ENCODE measurements at regions not wholly inside any gene's neighbourhood (a gene's known extent, or its start where the extent isn't known, plus 50 kb on each side); places are given as distances from the start of the nearest gene placed in this dataset.
"Not testable (repeated sequence)": the region's sequence is repeated elsewhere in the genome, so short reads cannot be mapped to it uniquely, and the experiment has no call there.

GRCh38 chr12:86730233-86730632, 474.0 kb upstream of the MGAT4C start:
- DNase-seq = no peak

DNA sequence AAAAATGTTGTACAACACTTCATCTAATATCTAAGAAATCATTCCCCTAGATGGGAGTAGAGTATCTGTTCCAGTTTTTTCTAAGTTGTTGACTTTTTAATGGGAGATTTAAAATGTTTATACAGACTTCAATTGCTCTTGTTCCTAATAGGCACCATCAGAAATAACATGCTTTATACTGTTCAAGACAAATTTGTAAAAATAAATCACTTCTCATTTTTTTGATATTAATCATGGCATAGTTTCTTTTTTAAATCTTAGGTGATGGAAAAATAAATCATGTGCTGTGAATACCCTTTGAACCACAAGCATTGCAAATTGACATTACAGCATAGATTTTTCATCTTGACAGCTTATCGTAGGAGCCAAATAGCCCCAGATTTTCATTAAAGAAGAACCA, 473.5 kb upstream of the MGAT4C start:
- no peak for DNase-seq

DNA sequence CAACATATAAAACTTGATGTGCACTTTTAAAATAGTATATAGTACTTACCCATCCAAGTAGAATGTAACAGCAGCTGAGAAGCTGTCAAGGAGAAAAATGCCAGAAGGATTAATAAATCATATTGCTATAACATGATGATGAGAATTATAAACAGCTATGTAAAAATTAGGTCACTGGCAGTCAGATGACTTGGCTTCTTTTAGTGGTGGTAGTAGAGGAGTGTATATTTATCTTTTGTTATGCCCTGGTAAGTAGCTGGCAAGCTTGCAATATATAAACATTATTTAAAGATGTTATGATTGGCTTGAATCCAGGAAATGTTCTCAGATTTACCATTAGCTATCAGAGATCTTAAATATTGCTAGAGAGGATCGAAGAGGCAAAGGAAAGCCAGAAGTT, 471.0 kb upstream of the MGAT4C start:
- no peak for DNase-seq

- DNase-seq = no peak
These were observed 468.5 kb upstream of the MGAT4C start for GRCh38 chr12:86724716-86725115.

DNA sequence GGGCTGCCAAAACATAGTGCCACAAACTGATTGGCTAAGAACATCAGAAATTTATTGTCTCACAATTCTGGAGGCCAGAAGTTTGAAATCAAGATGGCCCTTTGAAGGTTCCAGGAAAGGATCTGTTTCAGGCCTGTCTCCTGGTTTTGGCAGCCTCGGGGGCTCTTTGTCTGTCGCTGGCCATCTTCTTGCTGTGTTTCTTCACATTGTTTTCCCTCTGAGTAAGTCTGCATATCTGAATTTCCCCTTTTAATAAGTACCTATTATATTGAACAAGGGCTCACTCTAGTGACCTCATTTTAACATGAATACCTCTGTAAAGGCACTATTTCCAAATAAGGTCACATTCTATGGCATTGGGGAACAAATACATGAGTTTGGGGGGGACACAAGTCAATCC, 467.1 kb upstream of the MGAT4C start:
- no peak for DNase-seq

DNA sequence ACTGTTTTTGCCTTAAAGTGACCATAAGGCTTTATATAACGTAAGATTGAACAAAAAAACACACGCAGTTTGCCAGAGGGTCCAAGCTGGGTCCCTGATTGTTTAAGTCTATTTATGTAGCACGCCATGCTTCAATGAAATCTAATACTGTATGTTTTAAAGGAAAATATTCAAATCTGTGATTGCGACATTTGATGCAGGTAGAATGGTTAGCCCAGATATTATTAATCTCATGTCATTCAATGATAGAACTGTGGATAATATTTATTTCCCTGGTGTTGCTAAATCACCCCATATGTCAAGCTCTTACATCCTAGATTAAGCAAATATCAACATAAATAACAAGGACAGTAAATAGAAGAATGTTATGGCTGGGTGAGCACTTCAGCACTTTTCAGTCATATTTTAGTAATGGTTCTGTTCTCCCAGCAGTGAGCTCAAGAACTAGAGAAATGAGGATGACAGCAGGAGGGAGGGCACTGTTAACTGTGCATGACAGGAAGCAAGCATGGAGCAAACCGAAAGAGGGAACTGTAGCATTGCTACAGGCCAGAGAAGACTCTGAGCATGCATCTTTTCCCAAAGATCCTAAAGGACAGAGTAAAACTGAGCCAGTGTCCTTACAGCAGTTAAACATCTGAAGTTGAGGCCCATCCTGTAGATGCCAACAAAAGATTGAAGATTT, 465.7 kb upstream of the MGAT4C start:
- no peak for DNase-seq

- no peak for DNase-seq
These were observed 463.2 kb upstream of the MGAT4C start for GRCh38 chr12:86719381-86719780.

DNA sequence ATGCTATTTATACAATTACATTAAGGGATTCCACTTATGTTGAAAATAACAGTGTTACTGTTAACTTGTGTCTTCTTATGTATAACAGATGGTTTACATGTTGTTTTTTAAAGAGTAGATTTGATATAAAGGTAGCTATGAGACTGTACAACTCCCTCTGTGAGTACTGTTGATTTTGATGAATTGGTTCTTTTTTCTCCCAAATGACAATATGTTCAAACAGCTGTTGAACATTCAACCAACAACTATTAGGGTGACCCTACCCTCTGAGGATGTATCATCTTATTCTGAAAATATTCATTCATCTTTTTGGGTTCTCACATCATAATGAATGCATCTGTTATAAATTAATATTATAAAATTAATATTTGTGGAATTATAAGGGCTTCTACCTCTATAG, 456.9 kb upstream of the MGAT4C start:
- no peak for DNase-seq

DNA sequence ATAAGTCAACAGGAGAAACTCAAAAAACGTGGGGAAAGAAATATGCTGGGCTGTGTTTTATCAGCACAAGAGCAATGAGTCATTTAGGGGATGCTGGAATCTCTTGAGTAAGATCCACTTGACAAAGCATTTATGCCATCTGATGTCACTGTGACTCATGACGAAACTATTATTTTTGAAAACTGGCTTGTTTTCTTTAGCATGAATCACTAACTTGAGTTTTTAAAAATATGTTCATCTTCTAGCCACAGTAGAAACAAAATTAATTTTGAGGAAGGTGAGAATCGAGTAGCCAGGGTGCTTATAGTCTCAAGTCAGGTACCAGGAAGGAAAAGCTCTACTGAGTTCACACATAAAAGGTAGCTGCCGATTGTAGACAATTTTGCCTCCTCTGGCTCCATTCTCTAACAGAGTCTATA, 456.2 kb upstream of the MGAT4C start:
- DNase-seq = no peak

- no peak for DNase-seq
These were observed 455.5 kb upstream of the MGAT4C start for GRCh38 chr12:86711731-86712130.

GRCh38 chr12:86710109-86710508, 453.9 kb upstream of the MGAT4C start:
- no peak for DNase-seq

- not testable (repeated sequence) for DNase-seq
These were observed 452.8 kb upstream of the MGAT4C start for GRCh38 chr12:86709017-86709416.

GRCh38 chr12:86698641-86698980, 442.4 kb upstream of the MGAT4C start:
- DNase-seq = no peak

DNA sequence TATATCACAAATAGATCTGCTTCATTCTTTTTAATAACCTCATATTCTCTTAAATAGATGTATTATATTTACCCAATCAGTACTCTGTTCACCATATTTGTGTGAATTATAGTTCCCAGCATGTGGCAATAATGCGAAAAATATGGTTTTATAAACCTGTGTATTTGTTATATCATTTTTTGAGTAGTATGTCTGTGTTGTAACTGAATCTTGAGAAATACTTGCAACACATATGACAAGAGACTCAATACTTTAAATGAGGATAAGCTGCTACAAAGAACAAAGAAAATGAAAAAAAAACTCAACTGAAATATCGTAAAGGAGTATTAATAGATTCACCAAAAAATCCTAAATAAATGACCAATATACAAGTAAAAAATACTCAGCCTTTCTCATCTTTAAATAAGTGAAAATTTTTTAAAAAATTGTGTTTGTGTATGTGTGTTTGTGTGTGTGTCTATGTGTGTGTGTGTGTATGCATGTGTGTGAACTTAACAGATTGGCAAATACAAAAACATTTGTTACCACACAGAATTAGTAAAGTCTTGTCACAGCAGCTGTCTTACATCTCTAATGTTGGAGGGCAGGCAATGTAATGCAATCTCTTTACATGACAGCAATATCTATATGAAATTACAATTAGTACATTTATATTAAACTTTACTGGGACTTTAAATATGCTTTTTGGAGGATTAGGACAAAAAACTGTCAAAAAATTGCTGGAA, 441.9 kb upstream of the MGAT4C start:
- no peak for DNase-seq

DNA sequence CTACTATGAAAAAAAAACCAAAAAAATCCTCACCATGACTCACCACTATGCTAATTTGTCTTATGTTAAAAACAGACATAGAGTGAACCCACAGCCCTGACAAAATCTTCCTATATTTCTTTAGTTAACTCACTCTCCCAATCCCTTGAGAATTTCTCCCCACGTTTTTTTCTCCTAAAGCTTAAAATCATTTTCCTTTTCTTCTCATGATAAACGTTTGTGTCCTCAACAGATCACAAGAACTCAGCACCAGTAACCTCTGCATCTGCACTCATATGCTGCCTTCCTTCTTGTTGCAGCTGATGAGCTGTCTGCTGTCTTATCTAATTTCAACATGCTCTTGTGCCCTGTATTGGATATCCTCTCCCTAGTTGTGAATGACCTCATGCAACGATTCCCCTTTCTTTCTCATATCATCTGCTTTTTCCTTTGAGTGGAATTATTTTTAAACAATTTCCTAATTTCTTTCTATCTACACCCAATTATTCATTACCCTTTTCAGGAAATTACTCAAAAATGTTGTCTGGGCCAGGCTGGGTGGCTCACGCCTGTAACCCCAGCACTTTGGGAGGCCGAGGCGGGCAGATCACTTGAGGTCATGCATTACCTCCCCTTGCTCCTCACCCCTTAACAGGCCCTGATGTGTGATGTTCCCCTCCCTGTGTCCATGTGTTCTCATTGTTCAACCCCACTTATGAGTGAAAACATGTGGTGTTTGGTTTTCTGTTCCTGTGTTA, 427.5 kb upstream of the MGAT4C start:
- no peak for DNase-seq

DNA sequence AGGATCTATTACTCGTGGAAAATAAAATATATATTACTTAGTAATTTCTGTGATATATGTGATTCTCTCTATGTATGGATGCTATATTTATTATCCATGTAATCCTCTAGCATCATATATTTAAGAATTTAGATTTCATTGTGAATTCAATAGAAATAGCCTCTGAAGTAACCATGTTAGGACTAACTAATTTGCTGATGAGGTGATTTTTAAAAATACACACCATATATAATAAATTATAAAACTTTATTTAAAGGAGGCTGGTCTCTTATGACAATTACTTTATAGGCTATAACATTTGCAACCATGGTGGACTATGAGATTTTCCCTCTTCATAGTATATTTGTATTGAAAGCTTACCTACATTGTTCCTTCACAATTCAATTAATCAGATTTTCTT, 424.9 kb upstream of the MGAT4C start:
- DNase-seq = no peak

DNA sequence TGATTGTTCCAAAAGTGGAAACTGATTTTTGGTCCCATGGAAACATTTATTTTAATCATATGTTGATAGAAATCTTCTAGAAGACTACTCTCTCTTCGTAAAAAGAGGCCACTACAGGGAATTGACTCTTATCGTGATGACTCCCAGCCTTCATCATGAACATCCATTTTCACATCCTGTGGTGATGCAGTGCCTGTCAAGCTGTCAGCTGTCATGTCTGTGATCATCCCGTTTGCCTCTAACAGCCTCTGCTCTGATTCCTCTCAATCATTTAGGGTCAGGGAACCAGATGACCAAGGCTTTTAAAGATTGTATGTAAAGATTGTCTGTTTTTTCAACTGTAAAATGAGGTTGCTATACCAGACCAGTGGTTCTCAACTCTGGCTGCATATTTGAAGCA, 419.0 kb upstream of the MGAT4C start:
- DNase-seq = no peak

GRCh38 chr12:86670986-86671385, 414.8 kb upstream of the MGAT4C start:
- no peak for DNase-seq

DNA sequence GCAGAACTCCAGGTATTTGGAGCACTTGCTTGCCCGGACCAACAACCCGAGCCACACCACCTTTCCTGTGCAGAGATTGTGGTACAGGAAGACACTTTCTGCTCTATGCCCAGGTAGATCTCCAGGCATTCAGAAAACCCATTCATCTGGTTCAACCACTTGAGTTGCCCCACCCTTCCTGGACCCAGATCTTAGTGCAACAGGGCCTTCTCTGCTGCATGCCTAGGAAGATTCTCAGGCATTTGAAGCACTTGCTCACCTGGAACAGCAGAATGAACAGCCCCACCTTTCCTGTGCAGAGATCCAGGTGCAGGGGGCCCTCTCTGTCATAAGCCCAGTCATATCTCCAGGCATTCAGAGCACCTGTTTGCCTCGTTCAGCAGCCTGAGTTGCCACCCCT, 412.8 kb upstream of the MGAT4C start:
- no peak for DNase-seq

- DNase-seq = no peak
These were observed 410.1 kb upstream of the MGAT4C start for GRCh38 chr12:86666316-86666715.

DNA sequence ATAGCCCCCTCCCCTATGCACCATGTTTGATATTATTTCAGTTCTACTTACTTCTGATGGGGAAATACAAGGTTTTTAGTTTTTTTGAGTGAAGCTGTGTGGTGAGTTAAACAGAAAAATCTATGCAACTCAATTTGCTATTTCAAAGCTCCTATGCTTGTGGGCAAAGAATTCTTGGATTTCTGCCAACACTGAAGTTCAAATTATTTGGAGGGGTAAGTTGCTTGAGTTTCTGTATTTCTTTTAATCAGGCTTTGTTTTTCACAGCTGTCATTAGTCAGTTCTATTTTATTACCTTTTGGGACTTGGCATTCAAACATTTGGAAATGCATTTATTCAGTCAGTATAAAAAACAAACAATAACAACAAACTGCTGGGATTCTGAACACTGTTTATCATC, 407.5 kb upstream of the MGAT4C start:
- DNase-seq = no peak

DNA sequence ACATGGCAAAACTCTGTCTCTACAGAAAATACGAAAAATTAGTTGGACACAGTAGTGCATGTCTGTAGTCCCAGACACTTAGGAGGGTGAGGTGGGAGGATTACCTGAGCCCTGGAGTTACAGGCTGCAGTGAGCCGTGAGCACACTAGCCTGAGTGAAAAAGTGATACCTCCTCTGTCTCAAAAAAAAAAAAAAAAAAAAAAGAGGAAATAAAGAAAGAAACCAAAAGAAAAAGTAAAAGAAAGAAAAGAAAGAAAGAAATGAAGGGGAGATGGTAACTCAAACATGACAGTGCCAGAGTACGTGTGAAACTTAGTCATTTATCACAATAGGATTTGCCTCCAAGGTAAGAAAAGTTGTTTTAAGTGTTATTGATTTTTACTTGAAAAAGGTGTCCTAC, 407.0 kb upstream of the MGAT4C start:
- DNase-seq = no peak

GRCh38 chr12:86662464-86662863, 406.3 kb upstream of the MGAT4C start:
- no peak for DNase-seq

GRCh38 chr12:86660488-86661147, 404.4 kb upstream of the MGAT4C start:
- DNase-seq = no peak
